MCF 10A (cell line): ENCODE measurements at regions not wholly inside any gene's neighbourhood (a gene's known extent, or its start where the extent isn't known, plus 50 kb on each side); places are given as distances from the start of the nearest gene placed in this dataset.

Source experiments
- BruUV-seq: library from RNA; stranded (reverse); fragments of 400-500 nt; replicated peaks from 2 replicates; lab custom pipeline; 2021; lab: Mats Ljungman, UMichigan
- CTCF ChIA-PET: fragments of 300-600 bp; sonication (Branson Sonifier 250); formaldehyde crosslinking; extraction: SDS; loops from one replicate; lab custom pipeline; 2021; ENCODE audit warnings: antibody characterized with exemption, inconsistent platforms; lab: Yijun Ruan, JAX
- POLR2A ChIA-PET: fragments of 300-600, 350-650 bp; sonication (Branson Sonifier 250); formaldehyde crosslinking; extraction: SDS; loops from one replicate; lab custom pipeline; 2020; ENCODE audit warnings: antibody characterized with exemption, inconsistent platforms; lab: Yijun Ruan, JAX
- DNase-seq: peaks from one replicate; pipeline ENCODE4 v3.0.0-alpha.2; 2018; ENCODE audit not compliant: unreplicated experiment
- H3K27ac Mint-ChIP-seq: one replicate; pipeline ENCODE4 v1.8.0; 2022; ENCODE audit warnings: mild to moderate bottlenecking, low read depth, mixed read lengths; ENCODE audit not compliant: unreplicated experiment
- H3K27me3 Mint-ChIP-seq: one replicate; pipeline ENCODE4 v1.8.0; 2022; ENCODE audit warnings: mixed read lengths; ENCODE audit not compliant: insufficient read depth, unreplicated experiment
- H3K36me3 Mint-ChIP-seq: one replicate; pipeline ENCODE4 v1.8.0; 2022; ENCODE audit warnings: mild to moderate bottlenecking, moderate library complexity, mixed read lengths; ENCODE audit not compliant: insufficient read depth, unreplicated experiment
- H3K4me1 Mint-ChIP-seq: one replicate; pipeline ENCODE4 v1.8.0; 2022; ENCODE audit warnings: mixed read lengths; ENCODE audit not compliant: insufficient read depth, unreplicated experiment
- H3K4me3 Mint-ChIP-seq: one replicate; pipeline ENCODE4 v1.8.0; 2022; ENCODE audit warnings: mild to moderate bottlenecking, moderate library complexity, mixed read lengths; ENCODE audit not compliant: unreplicated experiment
- H3K9me3 Mint-ChIP-seq: one replicate; pipeline ENCODE4 v1.8.0; 2022; ENCODE audit warnings: mixed read lengths; ENCODE audit not compliant: unreplicated experiment
- CTCF ChIP-seq: fragments of 200-600 bp; IDR thresholded peaks from one replicate; pipeline ENCODE4 v1.8.0; 2022; ENCODE audit warnings: antibody characterized with exemption, mild to moderate bottlenecking; ENCODE audit not compliant: unreplicated experiment
- intact Hi-C: fragments of 100-400 bp; cut with micrococcal nuclease; formaldehyde crosslinking; loops from 2 replicates; pipeline ENCODE4 v1.14.1; 2022

GRCh38 chr17:65455154-65455971, 106.1 kb downstream of the AXIN2 start:
- no peak overlapping the region for H3K4me3 Mint-ChIP-seq
- ChIA-PET POLR2A (interaction anchor here (0.6 kb wide), 1 partner anchor 231 kb away, joined by 3 read pairs; no protein-coding TSS in a partner anchor), CTCF (interaction anchor here (0.5 to 2.0 kb wide), 14 partner anchors 8 to 825 kb away, joined by 3 to 9 read pairs (median 4); no protein-coding TSS in a partner anchor)
- H3K4me1 Mint-ChIP-seq, result peaks cover 4% of the 10 kb centered on the region
- H3K9me3 Mint-ChIP-seq, result no peaks in the 10 kb centered on the region
- TF ChIP-seq CTCF, result no peak
- no TSS peak for BruUV-seq
- DNase-seq, result no peak
- no peaks in the 10 kb centered on the region for H3K27me3 Mint-ChIP-seq
- H3K36me3 Mint-ChIP-seq, result no peaks in the 10 kb centered on the region
- intact Hi-C loops, result loop anchor here (5.0 to 10.0 kb wide), 3 partner anchors 221 to 532 kb away; no protein-coding TSS in a partner anchor
- no peak overlapping the region for H3K27ac Mint-ChIP-seq

GRCh38 chr17:65453204-65453931, 108.1 kb downstream of the AXIN2 start:
- no TSS peak for BruUV-seq
- Mint-ChIP-seq H3K27ac (no peak overlapping the region), H3K9me3 (no peaks in the 10 kb centered on the region), H3K4me1 (no peaks in the 10 kb centered on the region), H3K36me3 (no peaks in the 10 kb centered on the region), H3K4me3 (no peak overlapping the region), H3K27me3 (no peaks in the 10 kb centered on the region)
- POLR2A ChIA-PET, result no interaction called here
- intact Hi-C loops, result loop anchor here (10.0 kb wide), 1 partner anchor 219 kb away; no protein-coding TSS in a partner anchor
- TF ChIP-seq CTCF, result no peak
- CTCF ChIA-PET, result interaction anchor here (0.6 to 0.8 kb wide), 3 partner anchors 14 to 349 kb away, joined by 3 read pairs; no protein-coding TSS in a partner anchor
- DNase-seq, result peak; percentile 42

DNA sequence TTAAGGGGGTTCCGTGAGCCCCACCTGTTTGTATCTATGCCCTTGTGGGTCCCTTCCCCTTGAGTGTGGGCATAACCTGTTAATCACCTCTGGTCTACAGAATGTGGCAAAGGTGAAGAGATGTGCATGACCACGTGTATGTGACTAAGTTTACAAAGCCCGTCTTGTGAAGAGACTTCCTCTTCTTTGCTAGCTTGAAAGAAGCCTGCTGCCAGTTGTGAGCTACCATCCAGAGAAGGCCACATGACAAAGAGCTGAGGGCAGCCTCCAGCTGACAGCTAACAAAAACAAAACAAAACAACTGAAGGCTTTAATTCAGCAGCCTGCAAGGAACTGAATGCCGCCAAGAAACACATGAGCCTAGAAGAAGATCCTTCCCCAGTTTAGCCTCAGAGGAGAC, 112.0 kb downstream of the AXIN2 start:
- POLR2A ChIA-PET, result interaction anchor here (0.7 kb wide), 1 partner anchor 15 kb away, joined by 3 read pairs; no protein-coding TSS in a partner anchor
- peaks cover 6% of the 10 kb centered on the region for H3K9me3 Mint-ChIP-seq
- no peaks in the 10 kb centered on the region for H3K4me1 Mint-ChIP-seq
- CTCF ChIA-PET, result no interaction called here
- H3K27ac Mint-ChIP-seq, result no peak overlapping the region
- H3K27me3 Mint-ChIP-seq, result peaks cover 15% of the 10 kb centered on the region
- intact Hi-C loops, result no loop called here
- DNase-seq, result no peak
- no peak overlapping the region for H3K4me3 Mint-ChIP-seq
- TF ChIP-seq CTCF, result no peak
- no peaks in the 10 kb centered on the region for H3K36me3 Mint-ChIP-seq
- no TSS peak for BruUV-seq

GRCh38 chr17:65447823-65448222, 113.6 kb downstream of the AXIN2 start:
- ChIA-PET CTCF (interaction anchor here (1.3 kb wide), 1 partner anchor 8 kb away, joined by 4 read pairs; no protein-coding TSS in a partner anchor), POLR2A (no interaction called here)
- Mint-ChIP-seq H3K27me3 (peaks cover 22% of the 10 kb centered on the region), H3K27ac (no peak overlapping the region), H3K9me3 (peaks cover 6% of the 10 kb centered on the region), H3K36me3 (no peaks in the 10 kb centered on the region), H3K4me1 (no peaks in the 10 kb centered on the region), H3K4me3 (no peak overlapping the region)
- intact Hi-C loops, result no loop called here
- no peak for TF ChIP-seq CTCF
- DNase-seq, result no peak
- no TSS peak for BruUV-seq
